GM12878 (cell line): ENCODE measurements at regions not wholly inside any gene's neighbourhood (a gene's known extent, or its start where the extent isn't known, plus 50 kb on each side); places are given as distances from the start of the nearest gene placed in this dataset.

Experiments
- ATAC-seq: fragments of 200-7000 bp; cut with Tn5 transposase; 3 replicates; pipeline ENCODE4 v1.9.1; 2020; ENCODE audit warnings: mild to moderate bottlenecking, moderate library complexity
- BruUV-seq: library from RNA; stranded (reverse); fragments of 400-500 nt; replicated peaks from 2 replicates; lab custom pipeline; 2021; lab: Mats Ljungman, UMichigan
- CTCF ChIA-PET: fragments of 300-600 bp; sonication (Branson Sonifier 250); formaldehyde crosslinking; extraction: SDS; loops from one replicate; lab custom pipeline; 2021; ENCODE audit warnings: inconsistent platforms; lab: Yijun Ruan, JAX
- POLR2A ChIA-PET: fragments of 350-600 bp; formaldehyde crosslinking; extraction: SDS; loops from one replicate; lab custom pipeline; 2021; ENCODE audit warnings: inconsistent platforms; lab: Charles Lee
- RAD21 ChIA-PET: fragments of 300-600 bp; sonication (Branson Sonifier 250); formaldehyde crosslinking; loops from one replicate; lab custom pipeline; 2023; ENCODE audit warnings: antibody characterized with exemption; ENCODE audit not compliant: unreplicated experiment; lab: Charles Lee
- SMC1A ChIA-PET: fragments of 300-600 bp; sonication (Branson Sonifier 250); formaldehyde crosslinking; loops from one replicate; lab custom pipeline; 2023; ENCODE audit not compliant: unreplicated experiment, uncharacterized antibody; lab: Charles Lee
- DNase-seq: peaks from one replicate; pipeline ENCODE4 v3.0.0-alpha.2; 2011; ENCODE audit warnings: low read depth, low spot score
- FAIRE-seq: peaks from 3 replicates; lab custom pipeline; 2011; peaks lifted over from hg19 to GRCh38; lab: Jason Lieb, UNC
- H2AFZ ChIP-seq: 2 replicates; pipeline ENCODE4 v1.6.0; 2011; ENCODE audit warnings: low read depth, low read length, control low read depth; ENCODE audit not compliant: control insufficient read depth
- H3K27ac ChIP-seq: 2 replicates; pipeline ENCODE4 v1.5.1; 2011; ENCODE audit warnings: control low read depth; ENCODE audit not compliant: control insufficient read depth, insufficient read depth
- H3K27me3 ChIP-seq, 2 experiments: replicated peaks in 1 of 2; 2 replicates each; pipeline versions ENCODE4 v1.6.0 to v1.6.1; 2011; ENCODE audit warnings: low read length in 1 of 2; ENCODE audit not compliant: control insufficient read depth in 2 of 2, insufficient read depth in 2 of 2
- H3K36me3 ChIP-seq, 2 experiments: 2 replicates each; pipeline ENCODE4 v1.5.1; 2011; ENCODE audit warnings: low read length in 1 of 2; ENCODE audit not compliant: control insufficient read depth in 2 of 2, insufficient read depth in 2 of 2
- H3K4me1 ChIP-seq: 2 replicates; pipeline ENCODE4 v1.6.1; 2011; ENCODE audit warnings: mild to moderate bottlenecking, low read length, moderate library complexity, mixed read lengths; ENCODE audit not compliant: control insufficient read depth, insufficient read depth
- H3K4me2 ChIP-seq: 2 replicates; pipeline ENCODE4 v1.6.0; 2011; ENCODE audit warnings: control low read depth; ENCODE audit not compliant: control insufficient read depth, insufficient read depth
- H3K4me3 ChIP-seq: fragments of 200-600 bp; sonication (generic); 2 replicates; pipeline ENCODE4 v1.5.1; 2016
- H3K79me2 ChIP-seq: 2 replicates; pipeline ENCODE4 v1.6.0; 2011; ENCODE audit warnings: low read length; ENCODE audit not compliant: control insufficient read depth, insufficient read depth
- H3K9ac ChIP-seq: 2 replicates; pipeline ENCODE4 v1.8.0; 2011; ENCODE audit warnings: low read length, control low read depth, mixed read lengths; ENCODE audit not compliant: control insufficient read depth, insufficient read depth
- H3K9me3 ChIP-seq: replicated peaks from 3 replicates; pipeline ENCODE4 v1.5.1; 2011; ENCODE audit warnings: mild to moderate bottlenecking, low read length; ENCODE audit not compliant: control insufficient read depth, insufficient read depth
- H4K20me1 ChIP-seq: 2 replicates; pipeline ENCODE4 v1.6.0; 2011; ENCODE audit not compliant: control insufficient read depth, insufficient read depth
- CBX5 ChIP-seq: sonication (generic); IDR thresholded peaks from 2 replicates; pipeline ENCODE4 v1.6.1; 2016; ENCODE audit warnings: low read depth, moderate library complexity, mild to moderate bottlenecking, inconsistent platforms
- CEBPZ ChIP-seq: fragments of 150-350 bp; IDR thresholded peaks from 2 replicates; pipeline ENCODE4 v1.6.1; 2016; ENCODE audit warnings: low read depth, low read length
- CTCF ChIP-seq, 3 experiments: IDR thresholded peaks in 2 of 3; conservative IDR thresholded peaks in 1 of 3; 2 replicates each; pipeline ENCODE4 v1.5.1; 2011; ENCODE audit warnings: low read depth in 3 of 3, low read length in 3 of 3, mild to moderate bottlenecking in 3 of 3, control low read depth in 2 of 3, moderate library complexity in 2 of 3, inconsistent platforms in 1 of 3, mixed read lengths in 1 of 3; ENCODE audit not compliant: control insufficient read depth in 2 of 3, insufficient read depth in 1 of 3; ENCODE audit errors: extremely low read depth in 1 of 3
- EED ChIP-seq: sonication (generic); IDR thresholded peaks from 2 replicates; pipeline ENCODE4 v1.6.1; 2016; ENCODE audit warnings: antibody characterized with exemption, low read depth
- KLF5 ChIP-seq: fragments of 450-650 bp; IDR thresholded peaks from 2 replicates; pipeline ENCODE4 v1.6.1; 2014; ENCODE audit warnings: mild to moderate bottlenecking; ENCODE audit not compliant: partially characterized antibody
- MEF2A ChIP-seq: IDR thresholded peaks from 2 replicates; pipeline ENCODE4 v1.6.1; 2011; ENCODE audit warnings: low read depth, mild to moderate bottlenecking, low read length, moderate library complexity; ENCODE audit not compliant: insufficient read depth
- POLR2A ChIP-seq: IDR thresholded peaks from 2 replicates; pipeline ENCODE4 v1.6.1; 2011; ENCODE audit warnings: low read depth, mild to moderate bottlenecking, low read length
- POU2F2 ChIP-seq: IDR thresholded peaks from 3 replicates; pipeline ENCODE4 v1.6.1; 2011; ENCODE audit warnings: low read depth, mild to moderate bottlenecking, low read length, borderline replicate concordance
- RB1 ChIP-seq: fragments of 450-650 bp; formaldehyde crosslinking; IDR thresholded peaks from 2 replicates; pipeline ENCODE4 v1.6.1; 2017; ENCODE audit warnings: mild to moderate bottlenecking, borderline replicate concordance
- RCOR1 ChIP-seq: conservative IDR thresholded peaks from 2 replicates; pipeline ENCODE4 v1.6.1; 2012; ENCODE audit warnings: low read depth, low read length, improper control_type of control experiment
- RFX5 ChIP-seq: IDR thresholded peaks from 2 replicates; pipeline ENCODE4 v1.6.1; 2011; ENCODE audit warnings: low read depth, low read length, improper control_type of control experiment
- SIX5 ChIP-seq: IDR thresholded peaks from 2 replicates; pipeline ENCODE4 v1.6.1; 2011; ENCODE audit warnings: mild to moderate bottlenecking, low read depth, low read length, moderate library complexity; ENCODE audit not compliant: severe bottlenecking
- SREBF2 ChIP-seq: IDR thresholded peaks from 2 replicates; pipeline ENCODE4 v1.6.1; 2012; ENCODE audit warnings: mild to moderate bottlenecking, low read length
- SRF ChIP-seq, 2 experiments: IDR thresholded peaks; 2 replicates each; pipeline ENCODE4 v1.6.1; 2011; ENCODE audit warnings: low read depth in 2 of 2, low read length in 2 of 2, mild to moderate bottlenecking in 1 of 2, moderate library complexity in 1 of 2
- YBX1 ChIP-seq: fragments of 450-650 bp; IDR thresholded peaks from 2 replicates; pipeline ENCODE4 v1.6.1; 2016; ENCODE audit warnings: antibody characterized with exemption
- ZBTB33 ChIP-seq: fragments of 450-650 bp; IDR thresholded peaks from 2 replicates; pipeline ENCODE4 v1.6.1; 2017; ENCODE audit warnings: mild to moderate bottlenecking
- ZNF207 ChIP-seq: fragments of 450-650 bp; IDR thresholded peaks from 2 replicates; pipeline ENCODE4 v1.6.1; 2014; ENCODE audit warnings: antibody characterized with exemption, mild to moderate bottlenecking, borderline replicate concordance
- ZNF24 ChIP-seq: fragments of 450-650 bp; IDR thresholded peaks from 2 replicates; pipeline ENCODE4 v1.6.1; 2017; ENCODE audit warnings: antibody characterized with exemption, mild to moderate bottlenecking
- ZNF274 ChIP-seq: IDR thresholded peaks from one replicate; pipeline ENCODE4 v1.8.0; 2011; ENCODE audit not compliant: insufficient read length, insufficient read depth
- WGBS: methylation state at CpG from one replicate; pipeline ENCODE4 v1.1.6; 2016; ENCODE audit warnings: low lambda C conversion rate; ENCODE audit not compliant: insufficient replicate concordance, insufficient coverage; ENCODE audit errors: missing lambda C conversion rate; 5-methylcytosine and 5-hydroxymethylcytosine counted together
- in situ Hi-C: fragments of 300-500 bp; cut with MboI; formaldehyde crosslinking; loops from 9 replicates; pipeline ENCODE4 v1.14.3; 2018; ENCODE audit warnings: mixed read lengths
- intact Hi-C: fragments of 100-400 bp; cut with micrococcal nuclease; formaldehyde crosslinking; loops from one replicate; pipeline ENCODE4 v1.14.2; 2022; ENCODE audit not compliant: unreplicated experiment

- no peak for TF ChIP-seq ZBTB33
- TF ChIP-seq RB1, result no peak
- no peak for TF ChIP-seq RCOR1
- no peak for TF ChIP-seq ZNF207
- no peak for TF ChIP-seq SRF (IDR thresholded peaks at IDR 0.05; ENCODE audit: low read depth in 2 of 2, low read length in 2 of 2)
- TF ChIP-seq ZNF274, result no peak
Observed at GRCh38 chr18:10386049-10386448, 68.4 kb upstream of the APCDD1 start (continued).

GRCh38 chr18:10386956-10387355, 67.5 kb upstream of the APCDD1 start:
- Histone ChIP-seq H4K20me1 (no peaks in the 10 kb centered on the region), H2AFZ (no peak overlapping the region), H3K27me3 (no peaks in the 10 kb centered on the region; a peak in 1 of 4 replicates), H3K27ac (no peak overlapping the region), H3K79me2 (no peaks in the 10 kb centered on the region), H3K4me3 (no peak overlapping the region), H3K9me3 (no peaks in the 10 kb centered on the region; the same call in 2 of the 3 replicates), H3K9ac (no peak overlapping the region), H3K4me1 (peaks cover 4% of the 10 kb centered on the region), H3K36me3 (no peaks in the 10 kb centered on the region), H3K4me2 (no peak overlapping the region)
- DNase-seq (no peak), FAIRE-seq (no peak), ATAC-seq (no peak)
- ChIA-PET POLR2A (no interaction called here), RAD21 (no interaction called here), CTCF (interaction anchor here (0.7 kb wide), 1 partner anchor 18 kb away, joined by 3 read pairs; no protein-coding TSS in a partner anchor), SMC1A (interaction anchor here (1.7 kb wide), 1 partner anchor 9 kb away, joined by 5 read pairs; no protein-coding TSS in a partner anchor)
- BruUV-seq, result no TSS peak
- intact Hi-C loops (no loop called here), in situ Hi-C loops (no loop called here)
- no peak for TF ChIP-seq ZNF24
- TF ChIP-seq KLF5, result no peak
- TF ChIP-seq YBX1, result no peak
- TF ChIP-seq SIX5, result no peak
- no peak for TF ChIP-seq CBX5
- TF ChIP-seq EED, result no peak
- TF ChIP-seq RFX5, result no peak
- TF ChIP-seq POU2F2, result no peak
- no peak for TF ChIP-seq MEF2A
- TF ChIP-seq SREBF2, result no peak
- no peak for TF ChIP-seq CTCF (IDR thresholded peaks at IDR 0.05 in 2 of 3, conservative IDR thresholded peaks at IDR 0.05 in 1 of 3; ENCODE audit: control insufficient read depth in 2 of 3, extremely low read depth in 1 of 3, insufficient read depth in 1 of 3, low read depth in 3 of 3, low read length in 3 of 3)
- TF ChIP-seq CEBPZ, result no peak
- TF ChIP-seq RB1, result no peak
- no peak for TF ChIP-seq POLR2A
- 46% methylated on average over 2 of the region's 2 CpGs for WGBS
